Testis (tissue), 2 donors: ENCODE measurements at regions not wholly inside any gene's neighbourhood (a gene's known extent, or its start where the extent isn't known, plus 50 kb on each side); places are given as distances from the start of the nearest gene placed in this dataset.
"Not testable (repeated sequence)": the region's sequence is repeated elsewhere in the genome, so short reads cannot be mapped to it uniquely, and the experiment has no call there.

Experiments
- DNase-seq: peaks from one replicate; pipeline ENCODE4 v3.0.0-alpha.2; 2019
- H3K27ac ChIP-seq, 2 donors: fragments of 200-600 bp; sonication (generic); one replicate each; pipeline ENCODE4 v1.5.1; 2019
- H3K27me3 ChIP-seq: fragments of 200-600 bp; sonication (generic); one replicate; pipeline ENCODE4 v1.5.1; 2019
- H3K36me3 ChIP-seq: fragments of 200-600 bp; sonication (generic); one replicate; pipeline ENCODE4 v1.5.1; 2017; ENCODE audit warnings: low read depth; ENCODE audit errors: missing control alignments
- H3K4me1 ChIP-seq: fragments of 200-600 bp; sonication (generic); one replicate; pipeline ENCODE4 v1.5.1; 2019
- H3K4me3 ChIP-seq, 2 donors: fragments of 200-600 bp; sonication (generic); one replicate each; pipeline ENCODE4 v1.5.1; 2017 to 2019
- H3K9me3 ChIP-seq: fragments of 200-600 bp; sonication (generic); one replicate; pipeline ENCODE4 v1.5.1; 2017
- CTCF ChIP-seq, 3 experiments: fragments of 450-650 bp in 2 of 3; fragments of 200-600 bp in 1 of 3; sonication (generic) in 1 of 3; IDR thresholded peaks; one replicate each; pipeline ENCODE4 v1.5.1; 2016 to 2019; ENCODE audit warnings: antibody characterized with exemption in 3 of 3, mild to moderate bottlenecking in 2 of 3, moderate library complexity in 1 of 3
- POLR2A ChIP-seq: fragments of 450-650 bp; IDR thresholded peaks from one replicate; pipeline ENCODE4 v1.6.1; 2017; ENCODE audit warnings: antibody characterized with exemption, mild to moderate bottlenecking, moderate library complexity
- WGBS, 2 donors: methylation state at CpG; one replicate each; pipeline ENCODE4 v1.1.5; 2018; 5-methylcytosine and 5-hydroxymethylcytosine counted together
- intact Hi-C: fragments of 100-400 bp; cut with DNase I; formaldehyde crosslinking; loops from one replicate; pipeline ENCODE4 v1.15.1; 2023; ENCODE audit warnings: low total_unique reads

- no peak for DNase-seq
- Histone ChIP-seq H3K4me3 (no peak overlapping the region), H3K27me3 (no peaks in the 10 kb centered on the region), H3K36me3 (no peaks in the 10 kb centered on the region), H3K9me3 (no peaks in the 10 kb centered on the region), H3K4me1 (no peaks in the 10 kb centered on the region), H3K27ac (no peak overlapping the region)
- WGBS, 2 donors = 90% methylated on average over 20 to 31 of the region's 31 CpGs
- TF ChIP-seq POLR2A (no peak), CTCF (IDR thresholded peaks at IDR 0.05) (no peak)
- intact Hi-C loops = no loop called here
Measured at GRCh38 chr22:48500471-48501230, 1327.0 kb downstream of the BRD1 start.

- Histone ChIP-seq H3K27me3 (no peaks in the 10 kb centered on the region), H3K9me3 (no peaks in the 10 kb centered on the region), H3K27ac (no peak overlapping the region), H3K36me3 (no peaks in the 10 kb centered on the region), H3K4me3 (no peak overlapping the region), H3K4me1 (no peaks in the 10 kb centered on the region)
- intact Hi-C loops = no loop called here
- DNase-seq = no peak
- WGBS, 2 donors = 83 to 87% methylated on average over 17 to 26 of the region's 26 CpGs
- TF ChIP-seq POLR2A (no peak), CTCF (IDR thresholded peaks at IDR 0.05) (no peak)
Measured at GRCh38 chr22:48499456-48500425, 1327.9 kb downstream of the BRD1 start.

GRCh38 chr22:48498526-48499331, 1328.9 kb downstream of the BRD1 start:
- H3K27ac ChIP-seq = no peak overlapping the region
- intact Hi-C loops = no loop called here
- no peak overlapping the region for H3K4me3 ChIP-seq
- H3K9me3 ChIP-seq = no peaks in the 10 kb centered on the region
- no peak for TF ChIP-seq CTCF (IDR thresholded peaks at IDR 0.05)
- no peak for TF ChIP-seq POLR2A
- no peaks in the 10 kb centered on the region for H3K27me3 ChIP-seq
- no peaks in the 10 kb centered on the region for H3K4me1 ChIP-seq
- no peak for DNase-seq
- WGBS, 2 donors = 56 to 58% methylated on average over 24 to 26 of the region's 26 CpGs
- H3K36me3 ChIP-seq = no peaks in the 10 kb centered on the region

GRCh38 chr22:48497743-48498520, 1329.7 kb downstream of the BRD1 start:
- H3K4me3 ChIP-seq, intact Hi-C loops, DNase-seq, H3K27ac ChIP-seq, H3K27me3 ChIP-seq, H3K36me3 ChIP-seq, H3K9me3 ChIP-seq, H3K4me1 ChIP-seq: not testable (repeated sequence)
- WGBS, 2 donors = 49 to 75% methylated on average over 2 to 3 of the region's 16 CpGs
